22Rv1 (cell line): ENCODE measurements at regions not wholly inside any gene's neighbourhood (a gene's known extent, or its start where the extent isn't known, plus 50 kb on each side); places are given as distances from the start of the nearest gene placed in this dataset.

Source experiments
- CTCF ChIP-seq: fragments of 450-650 bp; IDR thresholded peaks from 2 replicates; pipeline ENCODE4 v1.5.1; 2017; ENCODE audit warnings: mild to moderate bottlenecking
- ZFX ChIP-seq: fragments of 450-650 bp; IDR thresholded peaks from 2 replicates; pipeline ENCODE4 v1.6.1; 2017; ENCODE audit warnings: antibody characterized with exemption, borderline replicate concordance

GRCh38 chr17:30600830-30601494 is 123.8 kb downstream of the GOSR1 start:
- TF ChIP-seq CTCF (no peak), ZFX (no peak)
